Coronary artery (tissue), 2 donors: ENCODE measurements at regions not wholly inside any gene's neighbourhood (a gene's known extent, or its start where the extent isn't known, plus 50 kb on each side); places are given as distances from the start of the nearest gene placed in this dataset.

Source experiments
- DNase-seq: peaks from one replicate; pipeline ENCODE4 v3.0.0-alpha.2; 2017; ENCODE audit warnings: low spot score
- H3K27ac ChIP-seq, 2 donors: fragments of 200-600 bp; sonication (generic); one replicate each; pipeline ENCODE4 v1.5.1; 2016 to 2019
- H3K4me3 ChIP-seq: fragments of 200-600 bp; sonication (generic); 2 replicates; pipeline ENCODE4 v1.5.1; 2016; ENCODE audit warnings: mild to moderate bottlenecking, moderate library complexity
- TF ChIP-seq, protein P1 (sequence below): fragments of 200-600 bp; sonication (generic); IDR thresholded peaks from one replicate; pipeline ENCODE4 v1.5.1; 2019; ENCODE audit warnings: antibody characterized with exemption

DNA sequence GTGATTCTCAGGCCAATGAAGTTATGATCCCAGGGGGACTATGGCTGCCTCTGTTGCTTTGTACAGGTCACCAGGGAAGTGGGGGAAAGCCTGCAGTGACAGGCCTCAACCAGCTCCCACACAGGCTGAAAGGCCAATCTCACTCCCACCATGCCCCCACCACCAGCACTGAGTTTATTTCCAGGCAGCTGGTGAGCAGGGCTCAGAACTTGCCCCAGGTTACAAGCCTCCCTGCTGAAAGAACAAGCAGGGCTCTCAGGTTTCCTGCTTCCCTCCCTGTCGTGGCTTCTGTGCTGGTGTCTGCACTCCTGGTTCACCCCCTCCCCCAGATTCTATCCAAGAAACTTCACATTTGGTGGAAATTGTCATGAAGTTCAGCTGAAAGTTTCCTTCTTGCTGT lies 260.3 kb downstream of the CCDC59 start:
- Histone ChIP-seq H3K4me3 (no peak overlapping the region), H3K27ac (no peak overlapping the region)
- DNase-seq = no peak
- TF ChIP-seq, protein P1, sequence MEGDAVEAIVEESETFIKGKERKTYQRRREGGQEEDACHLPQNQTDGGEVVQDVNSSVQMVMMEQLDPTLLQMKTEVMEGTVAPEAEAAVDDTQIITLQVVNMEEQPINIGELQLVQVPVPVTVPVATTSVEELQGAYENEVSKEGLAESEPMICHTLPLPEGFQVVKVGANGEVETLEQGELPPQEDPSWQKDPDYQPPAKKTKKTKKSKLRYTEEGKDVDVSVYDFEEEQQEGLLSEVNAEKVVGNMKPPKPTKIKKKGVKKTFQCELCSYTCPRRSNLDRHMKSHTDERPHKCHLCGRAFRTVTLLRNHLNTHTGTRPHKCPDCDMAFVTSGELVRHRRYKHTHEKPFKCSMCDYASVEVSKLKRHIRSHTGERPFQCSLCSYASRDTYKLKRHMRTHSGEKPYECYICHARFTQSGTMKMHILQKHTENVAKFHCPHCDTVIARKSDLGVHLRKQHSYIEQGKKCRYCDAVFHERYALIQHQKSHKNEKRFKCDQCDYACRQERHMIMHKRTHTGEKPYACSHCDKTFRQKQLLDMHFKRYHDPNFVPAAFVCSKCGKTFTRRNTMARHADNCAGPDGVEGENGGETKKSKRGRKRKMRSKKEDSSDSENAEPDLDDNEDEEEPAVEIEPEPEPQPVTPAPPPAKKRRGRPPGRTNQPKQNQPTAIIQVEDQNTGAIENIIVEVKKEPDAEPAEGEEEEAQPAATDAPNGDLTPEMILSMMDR = no peak

DNA sequence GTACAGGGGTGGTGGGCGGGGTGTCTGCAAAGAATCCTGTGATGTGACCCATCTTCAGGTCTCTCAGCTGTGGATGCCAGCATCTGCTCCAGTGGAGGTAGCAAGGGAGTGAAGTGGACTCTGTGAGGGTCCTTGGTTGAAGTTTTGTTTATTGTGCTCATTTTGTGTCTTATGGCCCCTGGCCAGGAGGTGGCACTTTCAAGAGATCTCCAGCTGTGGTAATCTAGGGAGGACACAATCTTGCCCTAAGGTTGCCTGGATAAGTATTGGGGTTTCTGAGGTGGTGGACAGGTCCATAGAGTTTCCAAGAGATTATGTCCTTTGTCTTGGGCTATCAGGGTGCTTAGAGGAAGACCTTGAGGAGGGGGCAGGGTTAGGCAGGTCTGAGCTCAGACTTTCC lies 260.7 kb downstream of the CCDC59 start:
- Histone ChIP-seq H3K4me3 (no peak overlapping the region), H3K27ac (no peak overlapping the region)
- TF ChIP-seq, protein P1 = no peak
- DNase-seq = no peak

DNA sequence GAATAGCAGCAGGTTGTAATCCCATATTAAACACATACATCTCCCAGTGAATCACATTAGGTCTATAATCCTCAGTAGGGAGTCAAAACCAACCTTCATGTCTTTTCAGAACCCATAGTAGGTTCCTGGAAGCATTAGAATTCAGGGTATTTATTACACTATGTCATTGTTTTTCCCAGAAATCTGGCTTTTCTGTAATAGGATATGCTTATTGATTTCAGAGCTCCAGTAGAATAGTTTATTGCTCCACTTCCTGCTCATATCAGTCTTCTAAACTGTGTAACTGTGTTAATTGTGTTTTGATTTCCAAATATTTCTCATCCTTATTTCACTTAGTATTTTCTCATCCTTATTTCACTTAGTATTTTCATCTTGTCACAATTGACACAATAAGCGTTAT lies 268.0 kb downstream of the CCDC59 start:
- no peak for DNase-seq
- no peak overlapping the region for H3K27ac ChIP-seq
- H3K4me3 ChIP-seq = no peak overlapping the region
- TF ChIP-seq, protein P1 = no peak

DNA sequence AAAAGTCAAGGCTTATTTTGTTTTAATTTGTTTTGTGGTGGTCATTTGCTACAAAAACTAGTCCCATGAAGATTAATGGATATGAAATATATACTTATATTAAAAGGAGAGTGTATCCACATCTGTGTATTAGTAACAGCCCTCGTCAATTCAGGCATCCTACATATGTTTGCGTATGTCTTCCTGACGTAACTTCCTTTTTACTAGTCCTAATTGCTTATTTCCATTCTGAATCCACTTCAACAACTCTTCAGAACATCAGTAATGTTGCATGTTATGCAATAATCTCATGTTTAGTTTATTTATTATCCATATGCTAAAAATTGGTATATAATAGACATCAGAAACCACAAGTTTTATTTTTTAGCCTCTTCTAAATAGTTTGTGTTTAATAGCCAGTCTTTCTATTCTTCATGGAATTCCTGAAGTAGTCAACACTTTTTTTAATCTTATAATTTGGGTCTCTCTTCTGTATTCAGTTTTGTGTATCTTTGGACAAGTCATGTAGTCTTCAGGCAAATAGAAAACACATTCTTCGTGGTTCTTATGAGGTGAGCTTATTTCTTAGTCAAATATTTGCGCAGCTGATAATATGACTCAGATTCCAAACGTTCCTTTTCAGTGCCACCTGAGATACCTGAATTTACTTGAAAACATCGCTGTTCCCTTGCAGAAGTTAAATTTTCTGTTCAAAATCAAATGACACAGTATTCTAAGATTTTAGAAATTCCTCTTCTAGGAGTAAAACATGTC lies 268.6 kb downstream of the CCDC59 start:
- no peak overlapping the region for H3K4me3 ChIP-seq
- H3K27ac ChIP-seq = no peak overlapping the region
- TF ChIP-seq, protein P1 = no peak
- no peak for DNase-seq

DNA sequence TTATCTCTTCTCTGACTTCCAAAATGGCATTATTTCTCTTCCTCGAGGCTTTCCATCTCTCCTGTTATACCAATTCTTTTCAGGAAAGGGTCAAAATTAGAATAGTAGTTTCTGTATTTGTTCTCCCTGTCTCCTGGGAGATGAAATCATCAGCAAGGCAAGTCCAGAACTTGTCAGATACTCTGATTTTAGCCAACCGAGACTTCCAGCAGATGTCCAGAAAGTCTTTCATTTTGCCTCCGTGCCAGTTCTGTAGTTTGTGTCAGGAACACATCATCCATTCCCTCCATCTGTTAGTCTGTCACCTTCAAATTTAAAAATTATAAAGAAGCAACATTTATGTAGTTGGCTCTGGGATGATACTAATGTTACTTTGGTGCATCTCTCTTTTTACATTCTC lies 275.7 kb downstream of the CCDC59 start:
- Histone ChIP-seq H3K4me3 (no peak overlapping the region), H3K27ac (no peak overlapping the region)
- no peak for DNase-seq
- TF ChIP-seq, protein P1 = no peak

DNA sequence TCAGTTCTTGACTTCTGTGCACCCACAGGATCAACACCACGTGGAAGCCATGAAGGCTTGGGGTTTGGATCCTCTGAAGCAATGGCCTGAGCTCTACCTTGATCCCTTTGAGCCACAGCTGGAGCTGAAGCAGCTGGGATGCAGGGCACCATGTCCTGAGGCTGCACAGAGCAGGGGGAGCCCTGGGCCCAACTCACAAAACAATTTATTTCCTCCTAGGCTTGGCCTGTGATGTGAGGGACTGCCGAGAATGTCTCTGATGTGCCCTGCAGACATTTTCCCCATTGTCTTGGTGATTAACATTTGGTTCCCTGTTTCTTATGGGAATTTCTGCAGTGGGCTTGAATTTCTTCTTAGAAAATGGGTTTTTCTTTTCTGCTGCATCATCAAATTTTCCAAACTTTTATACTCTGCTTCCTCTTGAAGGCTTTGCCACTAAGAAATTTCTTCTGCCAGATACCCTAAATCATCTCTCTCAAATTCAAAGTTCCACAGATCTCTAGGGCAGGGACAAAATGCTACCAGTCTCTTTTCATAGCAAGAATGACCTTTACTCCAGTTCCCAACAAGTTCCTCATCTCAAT lies 288.2 kb downstream of the CCDC59 start:
- DNase-seq = no peak
- H3K27ac ChIP-seq = no peak overlapping the region
- TF ChIP-seq, protein P1 = no peak
- H3K4me3 ChIP-seq = no peak overlapping the region

DNA sequence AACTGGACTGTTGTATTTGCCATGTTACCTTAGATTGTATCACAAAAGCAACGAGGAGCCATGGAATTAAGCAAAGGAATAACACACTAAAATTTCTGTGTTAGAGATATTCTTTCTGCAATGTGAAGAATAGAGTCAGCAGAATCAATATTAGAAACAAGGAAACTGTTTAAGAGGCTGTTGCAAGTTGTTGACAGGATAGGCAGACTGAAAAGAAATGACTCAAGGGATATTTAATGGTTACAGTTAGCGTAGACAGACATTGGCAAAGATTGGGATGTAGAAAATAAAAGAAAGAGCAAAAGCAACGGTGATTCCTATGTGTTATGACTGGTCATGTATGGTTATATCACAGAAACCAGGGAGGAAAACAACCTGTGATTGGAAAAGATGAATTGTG lies 299.0 kb upstream of the PPFIA2 start:
- TF ChIP-seq, protein P1 = no peak
- no peak overlapping the region for H3K27ac ChIP-seq
- DNase-seq = no peak
- H3K4me3 ChIP-seq = no peak overlapping the region
